Nephron progenitor cell (in vitro differentiated cells): ENCODE measurements at regions not wholly inside any gene's neighbourhood (a gene's known extent, or its start where the extent isn't known, plus 50 kb on each side); places are given as distances from the start of the nearest gene placed in this dataset.

ENCODE experiments used
- DNase-seq: peaks from one replicate; pipeline ENCODE4 v3.0.0; 2021
- H3K27ac Mint-ChIP-seq: 2 replicates; pipeline ENCODE4 v1.8.0; 2021; ENCODE audit warnings: mild to moderate bottlenecking, moderate library complexity, mixed read lengths
- H3K27me3 Mint-ChIP-seq: 2 replicates; pipeline ENCODE4 v1.8.0; 2021; ENCODE audit warnings: mild to moderate bottlenecking, low read depth, mixed read lengths; ENCODE audit not compliant: poor library complexity
- H3K36me3 Mint-ChIP-seq: 2 replicates; pipeline ENCODE4 v1.8.0; 2021; ENCODE audit warnings: low read depth, mixed read lengths
- H3K4me1 Mint-ChIP-seq: 2 replicates; pipeline ENCODE4 v1.8.0; 2021; ENCODE audit warnings: mixed read lengths
- H3K4me3 Mint-ChIP-seq: 2 replicates; pipeline ENCODE4 v1.8.0; 2021; ENCODE audit warnings: mild to moderate bottlenecking, moderate library complexity, mixed read lengths
- H3K9me3 Mint-ChIP-seq: 2 replicates; pipeline ENCODE4 v1.8.0; 2021; ENCODE audit warnings: mild to moderate bottlenecking, moderate library complexity, mixed read lengths
- TF ChIP-seq, protein P1 (sequence below): fragments of 200-600 bp; sonication (generic); IDR thresholded peaks from 2 replicates; pipeline ENCODE4 v1.5.0; 2021; ENCODE audit warnings: antibody characterized with exemption

DNA sequence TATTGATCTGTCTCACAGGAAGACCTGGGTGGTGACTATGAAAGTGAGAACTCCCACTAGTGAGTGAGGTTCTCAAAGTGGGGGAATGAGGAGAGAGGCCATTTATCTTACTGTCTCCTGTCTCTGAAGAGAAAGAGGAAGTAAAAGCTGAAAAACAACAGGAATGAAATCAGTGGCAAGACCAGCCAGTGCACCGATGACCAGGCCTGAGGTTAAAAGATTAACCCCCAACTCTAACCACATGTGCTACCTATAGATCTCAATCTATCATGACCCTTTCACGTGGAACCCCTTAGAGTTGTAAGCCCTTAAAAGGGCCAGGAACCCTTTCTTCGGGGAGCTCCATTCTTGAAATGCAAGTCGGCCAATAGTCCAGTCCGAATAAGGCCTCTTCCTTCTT, 239.3 kb upstream of the CNTN6 start:
- no peaks in the 10 kb centered on the region for H3K36me3 Mint-ChIP-seq
- H3K27me3 Mint-ChIP-seq, result no peaks in the 10 kb centered on the region
- no peak for DNase-seq
- H3K9me3 Mint-ChIP-seq, result no peaks in the 10 kb centered on the region
- no peak overlapping the region for H3K27ac Mint-ChIP-seq
- no peak overlapping the region for H3K4me3 Mint-ChIP-seq
- TF ChIP-seq, protein P1, sequence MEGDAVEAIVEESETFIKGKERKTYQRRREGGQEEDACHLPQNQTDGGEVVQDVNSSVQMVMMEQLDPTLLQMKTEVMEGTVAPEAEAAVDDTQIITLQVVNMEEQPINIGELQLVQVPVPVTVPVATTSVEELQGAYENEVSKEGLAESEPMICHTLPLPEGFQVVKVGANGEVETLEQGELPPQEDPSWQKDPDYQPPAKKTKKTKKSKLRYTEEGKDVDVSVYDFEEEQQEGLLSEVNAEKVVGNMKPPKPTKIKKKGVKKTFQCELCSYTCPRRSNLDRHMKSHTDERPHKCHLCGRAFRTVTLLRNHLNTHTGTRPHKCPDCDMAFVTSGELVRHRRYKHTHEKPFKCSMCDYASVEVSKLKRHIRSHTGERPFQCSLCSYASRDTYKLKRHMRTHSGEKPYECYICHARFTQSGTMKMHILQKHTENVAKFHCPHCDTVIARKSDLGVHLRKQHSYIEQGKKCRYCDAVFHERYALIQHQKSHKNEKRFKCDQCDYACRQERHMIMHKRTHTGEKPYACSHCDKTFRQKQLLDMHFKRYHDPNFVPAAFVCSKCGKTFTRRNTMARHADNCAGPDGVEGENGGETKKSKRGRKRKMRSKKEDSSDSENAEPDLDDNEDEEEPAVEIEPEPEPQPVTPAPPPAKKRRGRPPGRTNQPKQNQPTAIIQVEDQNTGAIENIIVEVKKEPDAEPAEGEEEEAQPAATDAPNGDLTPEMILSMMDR, result no peak
- no peaks in the 10 kb centered on the region for H3K4me1 Mint-ChIP-seq

DNA sequence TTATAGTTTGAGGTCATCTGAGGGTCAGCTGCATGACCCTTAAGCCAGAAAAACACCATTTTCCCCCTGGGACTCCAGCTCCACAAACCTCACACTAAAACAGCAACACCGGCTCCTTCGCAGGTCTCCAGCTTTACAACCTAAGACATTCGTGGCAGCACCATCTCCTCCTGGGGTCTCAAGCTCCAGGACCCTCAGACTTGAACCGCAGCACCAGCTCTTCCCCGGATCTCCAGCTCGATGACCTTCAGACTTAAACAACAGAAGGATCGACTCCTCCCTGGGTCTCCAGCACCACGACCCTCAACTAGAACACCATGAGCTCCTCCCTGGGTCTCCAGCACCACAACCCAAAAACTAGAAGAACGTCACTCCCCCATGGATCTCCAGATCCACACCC, 233.7 kb upstream of the CNTN6 start:
- DNase-seq, result no peak
- H3K4me1 Mint-ChIP-seq, result no peaks in the 10 kb centered on the region

DNA sequence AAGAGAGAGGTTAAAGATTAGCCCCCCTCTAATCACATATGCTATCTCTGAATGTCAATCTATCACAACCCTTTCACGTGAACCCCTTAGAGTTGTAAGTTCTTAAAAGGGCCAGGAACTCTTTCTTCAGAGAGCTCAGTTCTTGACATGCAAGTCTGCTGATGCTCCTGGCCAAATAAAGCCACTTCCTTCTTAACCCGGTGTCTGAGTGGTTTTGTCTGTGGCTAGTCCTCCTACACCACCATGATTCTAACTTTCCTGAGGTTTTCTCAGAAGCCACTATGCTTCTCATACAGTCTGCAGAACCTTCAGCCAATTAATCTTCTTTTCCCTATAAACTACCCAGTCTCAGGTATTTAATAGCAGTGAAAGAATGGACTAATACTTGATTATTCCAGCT, 231.1 kb upstream of the CNTN6 start:
- no peaks in the 10 kb centered on the region for H3K4me1 Mint-ChIP-seq
- no peaks in the 10 kb centered on the region for H3K9me3 Mint-ChIP-seq
- no peak overlapping the region for H3K27ac Mint-ChIP-seq
- H3K36me3 Mint-ChIP-seq, result no peaks in the 10 kb centered on the region
- TF ChIP-seq, protein P1, result no peak
- DNase-seq, result no peak
- no peak overlapping the region for H3K4me3 Mint-ChIP-seq
- no peaks in the 10 kb centered on the region for H3K27me3 Mint-ChIP-seq

More for the DNA sequence above, 233.7 kb upstream of the CNTN6 start:
- TF ChIP-seq, protein P1, result no peak
- Mint-ChIP-seq H3K9me3 (no peaks in the 10 kb centered on the region), H3K4me3 (no peak overlapping the region), H3K36me3 (no peaks in the 10 kb centered on the region), H3K27ac (no peak overlapping the region), H3K27me3 (no peaks in the 10 kb centered on the region)

DNA sequence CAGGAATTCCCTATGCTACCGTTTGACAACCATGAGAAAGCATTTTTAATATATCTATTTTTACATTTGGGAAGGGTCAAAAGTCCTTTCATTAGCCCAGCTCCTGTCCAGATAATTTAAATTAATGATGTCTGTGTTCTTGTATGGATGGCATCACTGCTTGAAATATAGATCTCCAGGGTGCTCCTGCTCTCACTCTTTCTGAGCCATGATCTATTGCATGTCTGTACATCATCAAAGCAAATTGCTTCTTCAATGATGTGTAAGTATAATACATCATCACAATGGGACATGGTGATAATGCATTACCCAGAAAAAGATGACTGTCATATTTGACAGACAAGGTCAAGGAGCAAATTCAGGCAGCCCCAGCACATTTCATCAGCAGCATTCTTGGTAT, 223.6 kb upstream of the CNTN6 start:
- DNase-seq, result no peak
- Mint-ChIP-seq H3K27me3 (peaks cover 2% of the 10 kb centered on the region), H3K36me3 (no peaks in the 10 kb centered on the region), H3K27ac (no peak overlapping the region), H3K4me1 (no peaks in the 10 kb centered on the region), H3K4me3 (no peak overlapping the region), H3K9me3 (no peaks in the 10 kb centered on the region)
- TF ChIP-seq, protein P1, result no peak

DNA sequence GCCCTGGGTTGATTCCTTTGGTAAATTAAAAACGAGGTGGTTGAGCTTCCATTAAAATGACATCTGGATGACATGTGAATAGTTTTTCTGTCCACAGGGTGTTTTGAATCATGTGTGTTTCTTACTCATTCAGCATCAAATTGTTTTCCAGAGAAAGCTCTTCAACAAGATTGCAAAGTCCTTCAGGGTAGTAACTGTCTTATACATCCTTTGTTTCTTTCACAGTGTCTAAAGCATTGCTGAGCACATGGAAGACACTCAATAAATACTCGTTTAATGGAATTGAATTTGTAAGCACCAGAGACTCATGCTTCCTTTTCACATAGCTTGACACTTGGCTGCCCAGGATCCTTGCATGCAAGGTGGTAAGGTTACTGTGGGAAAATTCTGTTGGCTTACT, 223.1 kb upstream of the CNTN6 start:
- DNase-seq, result no peak
- no peaks in the 10 kb centered on the region for H3K9me3 Mint-ChIP-seq
- no peaks in the 10 kb centered on the region for H3K4me1 Mint-ChIP-seq
- H3K27me3 Mint-ChIP-seq, result peaks cover 4% of the 10 kb centered on the region
- H3K36me3 Mint-ChIP-seq, result no peaks in the 10 kb centered on the region
- TF ChIP-seq, protein P1, result no peak
- H3K4me3 Mint-ChIP-seq, result no peak overlapping the region
- H3K27ac Mint-ChIP-seq, result no peak overlapping the region

DNA sequence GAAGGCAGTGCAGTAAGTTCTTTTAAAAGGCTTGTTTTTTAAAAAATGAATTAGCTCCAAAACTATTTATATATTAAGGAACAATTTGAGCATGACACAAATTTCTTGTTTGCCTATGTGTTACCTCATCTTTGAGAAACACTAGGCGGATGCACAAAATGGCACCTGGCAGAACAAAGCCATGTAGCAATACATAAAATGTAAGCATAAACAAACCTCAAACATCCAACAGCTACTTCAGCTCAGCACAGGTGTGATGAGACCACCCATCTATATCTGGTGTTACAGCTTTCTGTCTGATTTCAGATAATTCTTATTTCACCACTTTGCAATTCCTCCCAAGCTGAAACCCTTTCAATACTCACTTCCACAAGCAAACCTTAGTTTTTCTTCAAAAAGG, 221.2 kb upstream of the CNTN6 start:
- DNase-seq, result no peak
- H3K36me3 Mint-ChIP-seq, result no peaks in the 10 kb centered on the region
- H3K9me3 Mint-ChIP-seq, result no peaks in the 10 kb centered on the region
- TF ChIP-seq, protein P1, result no peak
- H3K27ac Mint-ChIP-seq, result no peak overlapping the region
- H3K4me1 Mint-ChIP-seq, result no peaks in the 10 kb centered on the region
- peaks cover 4% of the 10 kb centered on the region for H3K27me3 Mint-ChIP-seq
- H3K4me3 Mint-ChIP-seq, result no peak overlapping the region
